ENCODE measurements at regions not wholly inside any gene's neighbourhood (a gene's known extent, or its start where the extent isn't known, plus 50 kb on each side); places are given as distances from the start of the nearest gene placed in this dataset.

DNA sequence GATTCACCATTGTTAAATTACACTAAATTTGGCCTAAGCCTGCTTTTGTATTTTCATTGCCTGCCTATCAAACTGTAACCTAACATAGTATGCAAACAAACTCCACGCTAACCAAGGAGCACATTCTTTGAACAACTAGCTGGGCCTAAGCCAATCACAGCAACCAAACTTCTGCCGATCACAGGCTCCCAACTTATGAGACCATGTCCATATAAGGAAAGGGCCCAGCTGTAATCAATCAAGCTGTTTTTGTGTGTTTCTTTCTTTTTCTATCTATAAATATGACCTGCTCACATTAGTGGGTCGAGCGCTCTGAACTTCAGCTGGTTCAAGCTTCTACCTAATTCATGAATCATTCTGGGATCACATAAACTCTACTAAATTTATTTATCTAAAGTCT is 473.6 kb downstream of the SI start:
- TF ChIP-seq POLR2A (IDR thresholded peaks at IDR 0.05; ENCODE audit: low read depth, low read length), result no peak
- TF ChIP-seq CTCF (IDR thresholded peaks at IDR 0.05; ENCODE audit: extremely low read depth in 1 of 2, insufficient read depth in 1 of 2, low read depth in 1 of 2, low read length in 2 of 2), result no peak
- TF ChIP-seq FOS (IDR thresholded peaks at IDR 0.05; ENCODE audit: borderline replicate concordance, insufficient read depth, low read length), result no peak
- no peak for TF ChIP-seq MAX (IDR thresholded peaks at IDR 0.05; ENCODE audit: insufficient read depth, insufficient read length)
- TF ChIP-seq POLR2AphosphoS5 (IDR thresholded peaks at IDR 0.05; ENCODE audit: insufficient read depth, low read depth, low read length), result no peak

Data from endothelial cell of umbilical vein (primary cell).